ENCODE measurements at regions not wholly inside any gene's neighbourhood (a gene's known extent, or its start where the extent isn't known, plus 50 kb on each side); places are given as distances from the start of the nearest gene placed in this dataset.

DNA sequence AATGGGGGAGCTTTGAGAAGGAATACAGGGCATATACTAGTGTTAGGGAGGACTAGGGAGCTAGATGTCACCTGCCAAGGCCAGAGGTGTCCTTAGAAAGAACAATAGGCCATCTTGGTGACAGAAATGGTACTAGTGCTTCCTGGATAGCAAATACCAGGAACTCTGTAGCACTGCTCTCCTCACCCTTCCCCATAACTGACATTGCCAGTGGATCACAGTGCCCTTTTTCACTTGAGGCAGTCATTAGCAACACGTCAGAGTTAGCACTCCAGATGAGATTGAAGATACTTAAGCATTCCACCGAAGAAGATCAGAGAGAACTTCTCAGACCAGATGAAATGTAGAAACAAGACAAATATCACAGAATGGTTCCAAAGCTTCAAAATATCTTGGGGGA lies 103.1 kb upstream of the PDZRN3 start:
- Histone ChIP-seq H3K27ac (peak overlapping the region in 3 of 4 donors; percentile 23 to 78 (median 60)), H3K4me3 (no peak overlapping the region), H3K27me3 (no peaks in the 10 kb centered on the region), H3K9me3 (no peaks in the 10 kb centered on the region), H3K36me3 (no peaks in the 10 kb centered on the region), H3K4me1 (peaks cover 4 to 18% (median 10%) of the 10 kb centered on the region in 4 donors)
- TF ChIP-seq, protein P1, sequence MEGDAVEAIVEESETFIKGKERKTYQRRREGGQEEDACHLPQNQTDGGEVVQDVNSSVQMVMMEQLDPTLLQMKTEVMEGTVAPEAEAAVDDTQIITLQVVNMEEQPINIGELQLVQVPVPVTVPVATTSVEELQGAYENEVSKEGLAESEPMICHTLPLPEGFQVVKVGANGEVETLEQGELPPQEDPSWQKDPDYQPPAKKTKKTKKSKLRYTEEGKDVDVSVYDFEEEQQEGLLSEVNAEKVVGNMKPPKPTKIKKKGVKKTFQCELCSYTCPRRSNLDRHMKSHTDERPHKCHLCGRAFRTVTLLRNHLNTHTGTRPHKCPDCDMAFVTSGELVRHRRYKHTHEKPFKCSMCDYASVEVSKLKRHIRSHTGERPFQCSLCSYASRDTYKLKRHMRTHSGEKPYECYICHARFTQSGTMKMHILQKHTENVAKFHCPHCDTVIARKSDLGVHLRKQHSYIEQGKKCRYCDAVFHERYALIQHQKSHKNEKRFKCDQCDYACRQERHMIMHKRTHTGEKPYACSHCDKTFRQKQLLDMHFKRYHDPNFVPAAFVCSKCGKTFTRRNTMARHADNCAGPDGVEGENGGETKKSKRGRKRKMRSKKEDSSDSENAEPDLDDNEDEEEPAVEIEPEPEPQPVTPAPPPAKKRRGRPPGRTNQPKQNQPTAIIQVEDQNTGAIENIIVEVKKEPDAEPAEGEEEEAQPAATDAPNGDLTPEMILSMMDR (IDR thresholded peaks at IDR 0.05): no peak
- TF ChIP-seq EP300 (IDR thresholded peaks at IDR 0.05) (no peak), POLR2A (IDR thresholded peaks at IDR 0.05) (no peak)
- no peak for DNase-seq (ENCODE audit: low spot score in 2 of 2)
- 67 to 76% methylated on average over 2 of the region's 2 CpGs for WGBS, 2 donors

DNA sequence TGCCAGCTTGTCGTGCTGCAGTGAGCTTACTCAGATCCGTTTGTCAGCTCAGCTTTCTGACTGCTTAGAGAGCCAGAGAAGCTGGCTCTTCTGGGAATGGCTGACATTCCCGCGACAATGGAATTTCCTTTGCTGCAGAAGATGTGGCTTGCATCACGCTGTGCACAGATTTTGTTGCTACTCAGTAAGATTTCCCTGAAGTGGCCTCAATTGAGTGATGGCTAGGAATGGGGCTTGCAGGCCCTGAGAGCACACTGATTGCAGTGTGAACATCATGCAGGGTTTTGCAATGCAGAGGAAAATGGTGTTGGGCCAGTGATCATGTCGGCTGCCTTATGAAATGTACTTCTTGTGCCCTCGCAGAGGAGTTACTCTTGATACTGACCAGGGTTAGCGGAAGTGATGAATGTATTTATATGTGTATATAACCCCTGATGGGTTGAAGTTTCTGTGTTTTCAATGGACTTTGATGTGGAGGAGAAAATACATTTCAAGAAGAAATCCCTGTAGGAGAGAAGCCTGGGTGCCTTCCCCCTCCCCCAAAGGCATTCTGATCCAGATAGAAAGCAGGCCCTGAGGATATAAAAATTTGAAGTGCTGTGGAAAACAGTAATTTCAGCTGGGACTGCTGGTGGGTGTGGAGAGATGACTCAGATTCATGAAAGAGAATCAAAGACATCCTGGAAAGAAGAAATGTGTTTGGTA lies 102.5 kb upstream of the PDZRN3 start:
- 33 to 43% methylated on average over 8 of the region's 8 CpGs for WGBS, 2 donors
- DNase-seq (ENCODE audit: low spot score in 2 of 2): peak in 1 of 2 donors; percentile 27
- Histone ChIP-seq H3K4me1 (peaks cover 4 to 18% (median 10%) of the 10 kb centered on the region in 4 donors), H3K27ac (peak overlapping the region in 3 of 4 donors; percentile 23 to 78 (median 60)), H3K27me3 (no peaks in the 10 kb centered on the region), H3K9me3 (no peaks in the 10 kb centered on the region), H3K4me3 (no peak overlapping the region), H3K36me3 (no peaks in the 10 kb centered on the region)
- no peak for TF ChIP-seq POLR2A (IDR thresholded peaks at IDR 0.05)
- TF ChIP-seq, protein P1 (IDR thresholded peaks at IDR 0.05): no peak
- peak in 1 of 2 donors; percentile 67 for TF ChIP-seq EP300 (IDR thresholded peaks at IDR 0.05)

DNA sequence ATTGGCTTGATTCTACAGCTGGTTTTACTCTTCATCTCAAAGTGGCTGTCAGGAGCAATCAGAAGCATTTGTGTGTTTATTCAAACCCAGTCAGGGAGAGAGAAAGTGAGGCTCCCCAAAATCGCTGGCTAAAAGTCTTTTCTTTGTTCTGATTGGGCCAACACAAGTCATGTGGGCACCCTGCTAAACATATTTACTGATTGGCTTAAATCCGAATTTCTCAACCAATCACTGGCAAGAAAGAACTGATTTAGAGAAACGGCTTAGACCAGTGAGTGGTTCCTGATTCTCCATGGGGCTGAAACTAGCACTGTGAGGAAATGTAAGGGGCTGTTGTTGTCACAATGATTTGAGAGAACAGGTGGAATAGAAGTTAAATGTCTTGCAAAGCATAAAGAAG lies 98.9 kb upstream of the PDZRN3 start:
- no peak overlapping the region for H3K4me3 ChIP-seq
- no peaks in the 10 kb centered on the region for H3K9me3 ChIP-seq
- TF ChIP-seq, protein P1 (IDR thresholded peaks at IDR 0.05): no peak
- TF ChIP-seq EP300 (IDR thresholded peaks at IDR 0.05) (no peak), POLR2A (IDR thresholded peaks at IDR 0.05) (no peak)
- no peak for DNase-seq (ENCODE audit: low spot score in 2 of 2)
- 84 to 88% methylated on average over 3 of the region's 3 CpGs for WGBS, 2 donors
- no peaks in the 10 kb centered on the region for H3K36me3 ChIP-seq
- H3K4me1 ChIP-seq: peaks cover 4 to 33% (median 18%) of the 10 kb centered on the region in 4 donors
- no peak overlapping the region for H3K27ac ChIP-seq
- no peaks in the 10 kb centered on the region for H3K27me3 ChIP-seq

DNA sequence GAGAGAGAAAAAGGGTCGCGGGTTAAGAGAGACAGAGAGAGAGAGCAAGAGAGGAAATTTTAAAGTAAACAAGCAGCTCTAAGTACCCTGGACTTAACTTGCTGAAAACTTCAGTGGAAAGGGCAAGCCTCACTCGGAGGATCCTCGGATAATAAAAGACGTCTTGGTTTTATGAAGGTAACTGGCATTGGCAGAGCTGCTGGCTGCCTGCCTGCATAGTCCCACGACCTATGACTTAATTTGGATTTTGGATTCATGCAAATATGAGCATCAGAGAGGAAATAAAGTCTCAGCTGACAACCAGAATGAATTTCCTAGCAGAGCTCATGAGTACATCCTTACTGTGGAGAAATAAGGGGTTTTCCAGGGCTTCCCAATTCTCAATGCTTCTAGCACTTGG lies 95.1 kb upstream of the PDZRN3 start:
- Histone ChIP-seq H3K9me3 (no peaks in the 10 kb centered on the region), H3K27me3 (no peaks in the 10 kb centered on the region), H3K27ac (peak overlapping the region; percentile 36 to 76 (median 61)), H3K4me1 (peaks cover 0 to 20% (median 9%) of the 10 kb centered on the region in 4 donors), H3K36me3 (no peaks in the 10 kb centered on the region), H3K4me3 (peak overlapping the region in 1 of 4 donors; percentile 10)
- WGBS, 2 donors: 13 to 16% methylated on average over 6 of the region's 6 CpGs
- DNase-seq (ENCODE audit: low spot score in 2 of 2): peak in 1 of 2 donors; percentile 21
- TF ChIP-seq, protein P1 (IDR thresholded peaks at IDR 0.05): no peak
- TF ChIP-seq EP300 (IDR thresholded peaks at IDR 0.05) (no peak), POLR2A (IDR thresholded peaks at IDR 0.05) (no peak)

DNA sequence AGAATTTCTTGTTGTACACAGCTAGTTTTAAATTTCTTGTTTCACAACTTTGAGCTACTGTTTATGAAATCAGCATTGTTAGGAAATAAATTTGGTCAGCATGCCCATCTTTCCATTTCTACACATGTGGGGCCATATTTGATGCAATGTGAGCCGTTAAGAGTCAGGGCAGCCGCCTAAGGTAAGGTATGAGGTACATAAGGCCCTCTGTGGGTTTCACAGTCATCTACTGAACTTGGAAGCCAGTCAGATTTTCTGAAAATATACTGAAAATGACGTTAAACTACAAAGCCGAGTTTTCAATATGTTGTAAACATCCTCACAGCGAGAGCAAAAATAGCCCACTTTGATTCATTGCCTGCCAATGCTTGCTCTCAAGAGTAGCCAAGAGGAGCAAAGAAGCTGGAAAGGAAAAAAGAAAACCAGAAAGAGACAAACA lies 94.7 kb upstream of the PDZRN3 start:
- H3K9me3 ChIP-seq: no peaks in the 10 kb centered on the region
- peak in 1 of 2 donors; percentile 79 for TF ChIP-seq EP300 (IDR thresholded peaks at IDR 0.05)
- TF ChIP-seq, protein P1 (IDR thresholded peaks at IDR 0.05): no peak
- peak in 1 of 2 donors; percentile 17 for DNase-seq (ENCODE audit: low spot score in 2 of 2)
- peak overlapping the region in 1 of 4 donors; percentile 10 for H3K4me3 ChIP-seq
- no peaks in the 10 kb centered on the region for H3K27me3 ChIP-seq
- H3K36me3 ChIP-seq: no peaks in the 10 kb centered on the region
- H3K27ac ChIP-seq: peak overlapping the region; percentile 36 to 76 (median 61)
- WGBS, 2 donors: 40 to 43% methylated on average over 5 of the region's 5 CpGs
- peaks cover 0 to 20% (median 9%) of the 10 kb centered on the region in 4 donors for H3K4me1 ChIP-seq

Measured in tibial nerve (tissue), 4 donors.